OCI-LY1 (cell line): ENCODE measurements at regions not wholly inside any gene's neighbourhood (a gene's known extent, or its start where the extent isn't known, plus 50 kb on each side); places are given as distances from the start of the nearest gene placed in this dataset.

Experiments
- H2AFZ ChIP-seq: fragments of 200-600 bp; sonication (generic), shearing (Covaris generic); 2 replicates; pipeline ENCODE4 v1.6.0; 2014; ENCODE audit warnings: antibody characterized with exemption, mild to moderate bottlenecking, low read length
- H3F3A ChIP-seq: fragments of 200-600 bp; sonication (generic), shearing (Covaris generic); 2 replicates; pipeline ENCODE4 v1.6.0; 2014; ENCODE audit warnings: mild to moderate bottlenecking, antibody characterized with exemption, low read length, moderate library complexity; ENCODE audit not compliant: insufficient read depth
- H3K27ac ChIP-seq: fragments of 200-600 bp; sonication (generic); 2 replicates; pipeline ENCODE4 v1.5.1; 2014; ENCODE audit warnings: low read length, mixed run types, mild to moderate bottlenecking, low read depth; ENCODE audit not compliant: poor library complexity, severe bottlenecking
- H3K27me3 ChIP-seq: fragments of 200-600 bp; sonication (generic); 2 replicates; pipeline ENCODE4 v1.6.0; 2014; ENCODE audit warnings: antibody characterized with exemption, mild to moderate bottlenecking, low read length, moderate library complexity; ENCODE audit not compliant: insufficient read depth
- H3K36me3 ChIP-seq: fragments of 200-600 bp; sonication (generic); 2 replicates; pipeline ENCODE4 v1.6.1; 2014; ENCODE audit warnings: mild to moderate bottlenecking, antibody characterized with exemption, low read length, moderate library complexity, mixed read lengths; ENCODE audit not compliant: insufficient read depth
- H3K4me1 ChIP-seq: fragments of 200-600 bp; sonication (generic); 2 replicates; pipeline ENCODE4 v1.5.1; 2014; ENCODE audit warnings: mild to moderate bottlenecking, low read length, moderate library complexity; ENCODE audit not compliant: insufficient read depth, severe bottlenecking
- H3K4me2 ChIP-seq: fragments of 200-600 bp; sonication (generic), shearing (Covaris generic); 2 replicates; pipeline ENCODE4 v1.6.1; 2014; ENCODE audit warnings: low read length
- H3K4me3 ChIP-seq: fragments of 200-600 bp; sonication (generic); 2 replicates; pipeline ENCODE4 v1.5.1; 2014; ENCODE audit warnings: low read length, low read depth, mild to moderate bottlenecking, mixed read lengths; ENCODE audit not compliant: poor library complexity, severe bottlenecking
- H3K79me2 ChIP-seq: fragments of 200-600 bp; shearing (Covaris generic); 2 replicates; pipeline ENCODE4 v1.6.1; 2016; ENCODE audit warnings: mixed run types, low read length, mixed read lengths; ENCODE audit not compliant: insufficient read depth
- H3K9ac ChIP-seq: fragments of 200-600 bp; sonication (generic), shearing (Covaris generic); 2 replicates; pipeline ENCODE4 v1.6.1; 2014; ENCODE audit warnings: mild to moderate bottlenecking, low read length, mixed read lengths
- H3K9me2 ChIP-seq: fragments of 200-600 bp; sonication (generic), shearing (Covaris generic); 2 replicates; pipeline ENCODE4 v1.6.1; 2014; ENCODE audit warnings: low read depth, mild to moderate bottlenecking, low read length, mixed read lengths
- H3K9me3 ChIP-seq: fragments of 200-600 bp; shearing (Covaris generic); 2 replicates; pipeline ENCODE4 v1.6.1; 2014; ENCODE audit warnings: low read length, mixed read lengths
- H4K20me1 ChIP-seq: fragments of 200-600 bp; sonication (generic), shearing (Covaris generic); 2 replicates; pipeline ENCODE4 v1.6.0; 2016; ENCODE audit warnings: mild to moderate bottlenecking, low read length; ENCODE audit not compliant: insufficient read depth
- EZH2 ChIP-seq: fragments of 200-600 bp; sonication (generic), shearing (Covaris generic); IDR thresholded peaks from 2 replicates; pipeline ENCODE4 v1.8.0; 2017; ENCODE audit warnings: borderline replicate concordance, mixed run types, mild to moderate bottlenecking, antibody characterized with exemption, low read length, moderate library complexity, mixed read lengths
- TF ChIP-seq, protein P1 (sequence below): fragments of 200-600 bp; sonication (generic), shearing (Covaris generic); IDR thresholded peaks from 2 replicates; pipeline ENCODE4 v1.5.1; 2017; ENCODE audit warnings: mild to moderate bottlenecking, antibody characterized with exemption, low read length, moderate library complexity, mixed read lengths

DNA sequence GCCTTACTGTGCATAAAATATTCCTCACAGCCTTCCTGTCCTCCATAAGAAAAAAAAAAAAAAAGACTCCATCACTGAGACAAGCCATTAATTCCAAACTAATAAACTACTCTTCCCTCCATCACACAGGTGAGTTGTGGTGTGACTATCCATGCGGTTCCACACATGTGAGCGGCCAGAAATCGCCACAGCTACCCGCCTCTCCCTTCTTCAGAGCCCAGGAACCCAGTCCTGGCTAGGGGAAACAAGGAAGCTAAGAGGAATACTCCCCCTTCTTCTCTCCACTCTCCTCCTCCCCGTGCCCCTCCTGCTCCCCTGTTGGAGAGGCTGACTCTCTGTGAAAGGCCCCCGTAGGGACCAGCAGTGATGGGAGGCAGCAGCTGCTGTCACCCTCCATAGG, 128.6 kb upstream of the ARID1B start:
- no peaks in the 10 kb centered on the region for H3F3A ChIP-seq
- no peaks in the 10 kb centered on the region for H4K20me1 ChIP-seq
- H3K27ac ChIP-seq, result no peak overlapping the region
- no peaks in the 10 kb centered on the region for H3K9me2 ChIP-seq
- H3K4me2 ChIP-seq, result no peak overlapping the region
- H3K4me1 ChIP-seq, result no peaks in the 10 kb centered on the region
- TF ChIP-seq EZH2, result no peak
- no peaks in the 10 kb centered on the region for H3K36me3 ChIP-seq
- H2AFZ ChIP-seq, result no peak overlapping the region
- H3K79me2 ChIP-seq, result no peaks in the 10 kb centered on the region
- no peak overlapping the region for H3K9ac ChIP-seq
- 0 out of 2 replicates have a peak, but pooled peaks cover 4% of the 10 kb centered on the region for H3K9me3 ChIP-seq
- no peaks in the 10 kb centered on the region for H3K27me3 ChIP-seq
- H3K4me3 ChIP-seq, result no peak overlapping the region

DNA sequence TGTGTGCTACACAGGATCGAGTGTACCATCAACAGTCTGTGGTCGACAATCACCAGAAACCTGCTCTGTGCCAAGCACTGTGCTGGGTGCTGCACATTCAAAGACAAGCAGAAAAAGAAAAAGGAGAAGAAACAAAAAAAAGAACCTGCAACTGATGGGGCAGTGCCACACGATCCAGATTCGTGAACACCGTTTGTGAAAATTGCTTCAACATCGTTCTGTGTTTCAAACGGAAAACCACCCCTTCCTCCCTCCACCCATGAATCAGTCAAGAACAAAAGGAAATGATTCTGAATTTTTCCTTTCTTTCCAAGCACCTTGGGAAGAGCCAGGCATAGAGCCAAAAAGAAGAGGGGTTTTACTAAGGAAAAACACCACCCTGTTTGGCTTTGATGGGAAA, 129.2 kb upstream of the ARID1B start:
- no peaks in the 10 kb centered on the region for H3F3A ChIP-seq
- no peak overlapping the region for H3K27ac ChIP-seq
- 0 out of 2 replicates have a peak, but pooled peaks cover 4% of the 10 kb centered on the region for H3K9me3 ChIP-seq
- TF ChIP-seq EZH2, result no peak
- H3K9ac ChIP-seq, result no peak overlapping the region
- H3K27me3 ChIP-seq, result no peaks in the 10 kb centered on the region
- no peaks in the 10 kb centered on the region for H4K20me1 ChIP-seq
- H3K4me3 ChIP-seq, result no peak overlapping the region
- H3K4me2 ChIP-seq, result no peak overlapping the region
- H3K36me3 ChIP-seq, result no peaks in the 10 kb centered on the region
- H2AFZ ChIP-seq, result no peak overlapping the region
- H3K79me2 ChIP-seq, result no peaks in the 10 kb centered on the region
- no peaks in the 10 kb centered on the region for H3K9me2 ChIP-seq
- H3K4me1 ChIP-seq, result no peaks in the 10 kb centered on the region

DNA sequence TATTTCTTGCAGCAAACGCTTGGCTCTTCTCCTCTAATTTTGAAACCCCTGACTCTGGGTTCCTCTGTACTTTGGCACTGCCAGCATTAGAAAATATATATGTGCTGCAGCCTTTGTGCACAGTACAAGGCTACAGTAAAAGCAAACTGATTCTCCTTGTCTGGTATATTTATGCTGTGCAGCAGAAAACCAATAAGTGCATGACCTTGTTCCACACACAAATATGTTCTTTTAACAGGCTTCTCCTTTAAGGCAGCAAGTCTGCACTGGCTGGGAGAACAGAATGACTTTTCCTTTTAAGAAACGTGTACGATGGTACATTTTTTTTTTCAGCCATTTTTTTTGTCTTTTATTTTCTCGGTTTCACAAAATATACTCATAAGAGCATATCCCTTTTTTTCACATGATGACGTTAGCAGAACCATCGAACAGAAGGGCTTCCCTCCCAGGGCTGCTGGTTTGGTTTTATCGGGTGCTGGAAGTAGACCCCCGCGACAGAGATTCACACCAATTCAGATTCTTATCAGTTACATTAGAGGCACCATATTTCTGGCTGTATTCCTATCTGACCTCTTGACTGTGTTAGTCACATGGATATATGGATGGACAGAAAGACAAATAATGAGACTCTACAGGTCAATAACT, 129.9 kb upstream of the ARID1B start:
- Histone ChIP-seq H3K4me1 (no peaks in the 10 kb centered on the region), H3K9me3 (0 out of 2 replicates have a peak, but pooled peaks cover 4% of the 10 kb centered on the region), H2AFZ (no peak overlapping the region), H3K27ac (no peak overlapping the region), H3K36me3 (no peaks in the 10 kb centered on the region), H3K9me2 (no peaks in the 10 kb centered on the region), H3K4me2 (no peak overlapping the region), H3K79me2 (no peaks in the 10 kb centered on the region), H4K20me1 (no peaks in the 10 kb centered on the region), H3K4me3 (no peak overlapping the region), H3K9ac (no peak overlapping the region), H3F3A (no peaks in the 10 kb centered on the region), H3K27me3 (no peaks in the 10 kb centered on the region)
- TF ChIP-seq EZH2, result no peak
- TF ChIP-seq, protein P1, sequence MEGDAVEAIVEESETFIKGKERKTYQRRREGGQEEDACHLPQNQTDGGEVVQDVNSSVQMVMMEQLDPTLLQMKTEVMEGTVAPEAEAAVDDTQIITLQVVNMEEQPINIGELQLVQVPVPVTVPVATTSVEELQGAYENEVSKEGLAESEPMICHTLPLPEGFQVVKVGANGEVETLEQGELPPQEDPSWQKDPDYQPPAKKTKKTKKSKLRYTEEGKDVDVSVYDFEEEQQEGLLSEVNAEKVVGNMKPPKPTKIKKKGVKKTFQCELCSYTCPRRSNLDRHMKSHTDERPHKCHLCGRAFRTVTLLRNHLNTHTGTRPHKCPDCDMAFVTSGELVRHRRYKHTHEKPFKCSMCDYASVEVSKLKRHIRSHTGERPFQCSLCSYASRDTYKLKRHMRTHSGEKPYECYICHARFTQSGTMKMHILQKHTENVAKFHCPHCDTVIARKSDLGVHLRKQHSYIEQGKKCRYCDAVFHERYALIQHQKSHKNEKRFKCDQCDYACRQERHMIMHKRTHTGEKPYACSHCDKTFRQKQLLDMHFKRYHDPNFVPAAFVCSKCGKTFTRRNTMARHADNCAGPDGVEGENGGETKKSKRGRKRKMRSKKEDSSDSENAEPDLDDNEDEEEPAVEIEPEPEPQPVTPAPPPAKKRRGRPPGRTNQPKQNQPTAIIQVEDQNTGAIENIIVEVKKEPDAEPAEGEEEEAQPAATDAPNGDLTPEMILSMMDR, result no peak

DNA sequence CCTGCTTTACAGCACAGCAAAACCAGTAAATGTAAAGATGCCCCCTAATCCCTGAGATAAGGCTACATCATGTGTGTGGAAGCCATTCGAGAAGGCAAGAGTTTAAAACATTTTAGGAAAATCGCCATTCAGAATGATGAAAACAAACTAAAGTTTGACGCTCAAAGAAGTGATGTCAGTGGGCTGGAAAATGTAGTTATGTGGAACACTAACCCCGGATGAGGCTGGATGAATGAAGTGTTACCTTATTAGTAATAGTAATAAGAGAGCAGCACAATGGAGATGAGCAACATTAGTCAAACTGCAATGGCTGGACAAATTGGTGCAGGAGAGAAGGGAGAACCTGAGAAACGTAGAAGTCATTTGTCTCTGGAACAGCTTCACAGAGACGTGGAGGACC, 130.7 kb upstream of the ARID1B start:
- Histone ChIP-seq H2AFZ (no peak overlapping the region), H3K9ac (no peak overlapping the region), H4K20me1 (no peaks in the 10 kb centered on the region), H3K4me1 (no peaks in the 10 kb centered on the region), H3K9me3 (0 out of 2 replicates have a peak, but pooled peaks cover 4% of the 10 kb centered on the region), H3K79me2 (no peaks in the 10 kb centered on the region), H3K9me2 (no peaks in the 10 kb centered on the region), H3K4me2 (no peak overlapping the region), H3K27me3 (no peaks in the 10 kb centered on the region), H3K4me3 (no peak overlapping the region), H3K27ac (no peak overlapping the region), H3K36me3 (no peaks in the 10 kb centered on the region), H3F3A (no peaks in the 10 kb centered on the region)
- TF ChIP-seq, protein P1, result no peak
- TF ChIP-seq EZH2, result no peak
